HL-60 (cell line): ENCODE measurements at regions not wholly inside any gene's neighbourhood (a gene's known extent, or its start where the extent isn't known, plus 50 kb on each side); places are given as distances from the start of the nearest gene placed in this dataset.

Experiments used
- DNase-seq, 2 experiments: peaks; one replicate each; pipeline ENCODE4 v3.0.0-alpha.2; 2010 to 2020; ENCODE audit warnings: low read depth in 1 of 2, low spot score in 1 of 2
- H3K27ac ChIP-seq: fragments of 250-450 bp; sonication (Bioruptor Pico); replicated peaks from 2 replicates; pipeline ENCODE4 v1.5.1; 2020; ENCODE audit warnings: mild to moderate bottlenecking, moderate library complexity
- H3K27me3 ChIP-seq: fragments of 250-450 bp; sonication (Bioruptor Pico); 2 replicates; pipeline ENCODE4 v1.5.1; 2021; ENCODE audit warnings: mild to moderate bottlenecking, moderate library complexity; ENCODE audit not compliant: insufficient read depth, poor library complexity, severe bottlenecking
- H3K4me3 ChIP-seq: replicated peaks from 2 replicates; pipeline ENCODE4 v1.5.1; 2011; ENCODE audit warnings: mild to moderate bottlenecking, control low read depth, low read length; ENCODE audit not compliant: insufficient read depth
- GABPA ChIP-seq: IDR thresholded peaks from 2 replicates; pipeline ENCODE4 v1.6.1; 2012; ENCODE audit warnings: low read depth
- POLR2AphosphoS5 ChIP-seq: IDR thresholded peaks from 2 replicates; pipeline ENCODE4 v1.6.1; 2012; ENCODE audit warnings: low read depth
- SPI1 ChIP-seq: IDR thresholded peaks from 2 replicates; pipeline ENCODE4 v1.6.1; 2012; ENCODE audit warnings: low read depth, mild to moderate bottlenecking, borderline replicate concordance
- TF ChIP-seq, protein P1 (sequence below): IDR thresholded peaks from 2 replicates; pipeline ENCODE4 v1.6.1; 2012; ENCODE audit warnings: low read depth; ENCODE audit not compliant: insufficient replicate concordance
- TF ChIP-seq, protein P2 (sequence below): IDR thresholded peaks from one replicate; pipeline ENCODE4 v1.5.1; 2011; ENCODE audit warnings: low read length, control low read depth, inconsistent platforms; ENCODE audit not compliant: insufficient read depth

DNA sequence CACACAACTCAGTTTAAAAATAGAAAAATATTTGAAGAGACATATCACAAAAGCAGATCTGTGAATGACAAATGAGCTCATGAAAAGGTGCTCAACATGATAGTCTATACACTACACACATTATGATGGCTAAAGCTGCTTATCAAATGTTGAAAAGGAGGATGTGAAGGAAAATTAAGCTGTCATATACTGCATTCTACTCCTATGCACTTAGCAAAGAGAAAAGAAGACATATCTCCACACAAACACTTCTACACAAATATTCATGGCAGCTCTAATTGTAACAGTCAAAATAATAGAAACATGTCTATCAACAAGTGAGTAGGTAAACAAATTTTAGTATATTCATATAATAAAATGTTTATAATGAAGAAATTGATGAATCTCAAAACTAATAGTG is 540.5 kb downstream of the PLOD2 start:
- Histone ChIP-seq H3K27me3 (no peaks in the 10 kb centered on the region), H3K27ac (no peak overlapping the region), H3K4me3 (no peak overlapping the region)
- no peak for DNase-seq
- TF ChIP-seq GABPA: no peak
- TF ChIP-seq, protein P1, sequence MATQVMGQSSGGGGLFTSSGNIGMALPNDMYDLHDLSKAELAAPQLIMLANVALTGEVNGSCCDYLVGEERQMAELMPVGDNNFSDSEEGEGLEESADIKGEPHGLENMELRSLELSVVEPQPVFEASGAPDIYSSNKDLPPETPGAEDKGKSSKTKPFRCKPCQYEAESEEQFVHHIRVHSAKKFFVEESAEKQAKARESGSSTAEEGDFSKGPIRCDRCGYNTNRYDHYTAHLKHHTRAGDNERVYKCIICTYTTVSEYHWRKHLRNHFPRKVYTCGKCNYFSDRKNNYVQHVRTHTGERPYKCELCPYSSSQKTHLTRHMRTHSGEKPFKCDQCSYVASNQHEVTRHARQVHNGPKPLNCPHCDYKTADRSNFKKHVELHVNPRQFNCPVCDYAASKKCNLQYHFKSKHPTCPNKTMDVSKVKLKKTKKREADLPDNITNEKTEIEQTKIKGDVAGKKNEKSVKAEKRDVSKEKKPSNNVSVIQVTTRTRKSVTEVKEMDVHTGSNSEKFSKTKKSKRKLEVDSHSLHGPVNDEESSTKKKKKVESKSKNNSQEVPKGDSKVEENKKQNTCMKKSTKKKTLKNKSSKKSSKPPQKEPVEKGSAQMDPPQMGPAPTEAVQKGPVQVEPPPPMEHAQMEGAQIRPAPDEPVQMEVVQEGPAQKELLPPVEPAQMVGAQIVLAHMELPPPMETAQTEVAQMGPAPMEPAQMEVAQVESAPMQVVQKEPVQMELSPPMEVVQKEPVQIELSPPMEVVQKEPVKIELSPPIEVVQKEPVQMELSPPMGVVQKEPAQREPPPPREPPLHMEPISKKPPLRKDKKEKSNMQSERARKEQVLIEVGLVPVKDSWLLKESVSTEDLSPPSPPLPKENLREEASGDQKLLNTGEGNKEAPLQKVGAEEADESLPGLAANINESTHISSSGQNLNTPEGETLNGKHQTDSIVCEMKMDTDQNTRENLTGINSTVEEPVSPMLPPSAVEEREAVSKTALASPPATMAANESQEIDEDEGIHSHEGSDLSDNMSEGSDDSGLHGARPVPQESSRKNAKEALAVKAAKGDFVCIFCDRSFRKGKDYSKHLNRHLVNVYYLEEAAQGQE: no peak
- TF ChIP-seq, protein P2, sequence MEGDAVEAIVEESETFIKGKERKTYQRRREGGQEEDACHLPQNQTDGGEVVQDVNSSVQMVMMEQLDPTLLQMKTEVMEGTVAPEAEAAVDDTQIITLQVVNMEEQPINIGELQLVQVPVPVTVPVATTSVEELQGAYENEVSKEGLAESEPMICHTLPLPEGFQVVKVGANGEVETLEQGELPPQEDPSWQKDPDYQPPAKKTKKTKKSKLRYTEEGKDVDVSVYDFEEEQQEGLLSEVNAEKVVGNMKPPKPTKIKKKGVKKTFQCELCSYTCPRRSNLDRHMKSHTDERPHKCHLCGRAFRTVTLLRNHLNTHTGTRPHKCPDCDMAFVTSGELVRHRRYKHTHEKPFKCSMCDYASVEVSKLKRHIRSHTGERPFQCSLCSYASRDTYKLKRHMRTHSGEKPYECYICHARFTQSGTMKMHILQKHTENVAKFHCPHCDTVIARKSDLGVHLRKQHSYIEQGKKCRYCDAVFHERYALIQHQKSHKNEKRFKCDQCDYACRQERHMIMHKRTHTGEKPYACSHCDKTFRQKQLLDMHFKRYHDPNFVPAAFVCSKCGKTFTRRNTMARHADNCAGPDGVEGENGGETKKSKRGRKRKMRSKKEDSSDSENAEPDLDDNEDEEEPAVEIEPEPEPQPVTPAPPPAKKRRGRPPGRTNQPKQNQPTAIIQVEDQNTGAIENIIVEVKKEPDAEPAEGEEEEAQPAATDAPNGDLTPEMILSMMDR: no peak
- no peak for TF ChIP-seq SPI1
- TF ChIP-seq POLR2AphosphoS5: no peak

DNA sequence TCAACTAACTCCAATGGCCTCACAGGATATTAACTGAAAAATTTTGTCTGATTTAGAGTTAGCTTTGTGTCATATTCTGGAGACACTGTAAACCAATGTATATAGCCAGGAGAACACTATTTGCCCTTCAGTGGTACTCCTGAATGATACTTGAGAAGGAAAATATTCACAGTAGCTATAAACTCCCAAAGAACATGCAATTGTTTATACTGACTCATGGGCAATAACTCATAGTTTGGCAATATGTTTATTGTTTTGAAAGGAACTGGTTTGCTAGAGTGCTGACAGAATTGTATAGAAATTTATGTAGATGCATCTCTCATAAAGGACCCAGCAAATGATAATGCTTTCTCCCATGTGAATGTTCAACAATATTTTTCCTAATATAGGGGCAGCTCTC is 537.6 kb downstream of the PLOD2 start:
- no peak for DNase-seq
- Histone ChIP-seq H3K27me3 (no peaks in the 10 kb centered on the region), H3K4me3 (no peak overlapping the region), H3K27ac (no peak overlapping the region)
- TF ChIP-seq, protein P2: no peak
- TF ChIP-seq, protein P1: no peak
- TF ChIP-seq POLR2AphosphoS5: no peak
- no peak for TF ChIP-seq SPI1

DNA sequence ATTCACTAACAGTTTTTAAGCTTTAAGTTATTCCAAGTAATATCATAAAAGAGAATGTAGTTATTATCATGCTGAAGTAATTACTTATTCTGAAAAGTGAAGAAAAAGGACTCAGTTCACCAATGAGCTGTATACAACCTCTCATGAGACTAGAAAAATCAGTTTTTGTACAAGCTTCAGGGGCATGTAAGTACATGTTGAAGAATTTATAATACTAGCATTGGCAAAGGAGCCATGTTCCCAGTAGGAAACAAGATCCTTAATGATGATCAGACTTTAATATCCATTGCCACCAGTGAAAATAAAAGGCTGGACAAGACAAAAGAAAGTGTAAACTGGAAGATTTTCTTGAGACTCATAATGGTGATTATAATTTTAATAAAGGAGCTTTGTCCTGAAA is 532.8 kb downstream of the PLOD2 start:
- Histone ChIP-seq H3K27me3 (no peaks in the 10 kb centered on the region), H3K4me3 (no peak overlapping the region), H3K27ac (no peak overlapping the region)
- DNase-seq: no peak
- TF ChIP-seq POLR2AphosphoS5: no peak
- no peak for TF ChIP-seq GABPA
- TF ChIP-seq, protein P2: no peak
- TF ChIP-seq SPI1: no peak
- TF ChIP-seq, protein P1: no peak
